Heart right ventricle (tissue), 16 donors: ENCODE measurements at regions not wholly inside any gene's neighbourhood (a gene's known extent, or its start where the extent isn't known, plus 50 kb on each side); places are given as distances from the start of the nearest gene placed in this dataset.

Source experiments
- ATAC-seq, 8 donors: fragments of 200-7000 bp; cut with Tn5 transposase; one replicate each; pipeline ENCODE4 v1.9.1; 2020; ENCODE audit warnings: mild to moderate bottlenecking in 8 of 8, moderate library complexity in 8 of 8, moderate number of reproducible peaks in 1 of 8
- DNase-seq, 2 donors: peaks; one replicate each; pipeline ENCODE4 v3.0.0-alpha.2; 2020
- H3K27ac ChIP-seq, 10 donors: fragments of 200-600 bp; sonication (generic) in 2 of 10; one replicate each; pipeline versions ENCODE4 v1.5.0 to v1.8.0; 2020 to 2022; ENCODE audit warnings: mild to moderate bottlenecking in 3 of 10
- H3K27me3 ChIP-seq, 7 donors: fragments of 200-600 bp; one replicate each; pipeline ENCODE4 v1.8.0; 2021 to 2022; ENCODE audit warnings: mild to moderate bottlenecking in 2 of 7
- H3K36me3 ChIP-seq, 9 donors: fragments of 200-600 bp; sonication (generic) in 1 of 9; one replicate each; pipeline versions ENCODE4 v1.5.0 to v1.8.0; 2020 to 2022; ENCODE audit warnings: mild to moderate bottlenecking in 2 of 9
- H3K4me1 ChIP-seq, 9 donors: fragments of 200-600 bp; sonication (generic) in 1 of 9; one replicate each; pipeline versions ENCODE4 v1.5.0 to v1.8.0; 2020 to 2022; ENCODE audit warnings: mild to moderate bottlenecking in 4 of 9
- H3K4me3 ChIP-seq, 10 donors: fragments of 200-600 bp; sonication (generic) in 2 of 10; one replicate each; pipeline versions ENCODE4 v1.5.0 to v1.8.0; 2020 to 2022; ENCODE audit warnings: mild to moderate bottlenecking in 7 of 10, moderate library complexity in 2 of 10
- H3K9me3 ChIP-seq, 11 donors: fragments of 200-600 bp in 10 of 11; sonication (generic) in 2 of 11; one replicate each; pipeline versions ENCODE4 v1.5.0 to v1.8.0; 2013 to 2022; ENCODE audit warnings: mild to moderate bottlenecking in 2 of 11, control low read depth in 1 of 11, moderate library complexity in 1 of 11
- CTCF ChIP-seq, 9 donors: fragments of 200-600 bp; sonication (generic) in 2 of 9; IDR thresholded peaks; one replicate each; pipeline versions ENCODE4 v1.5.0 to v1.8.0; 2021 to 2022; ENCODE audit warnings: antibody characterized with exemption in 9 of 9, mild to moderate bottlenecking in 5 of 9, moderate library complexity in 1 of 9
- WGBS, 2 donors: extraction: QIAGEN DNeasy Blood & Tissue Kit; methylation state at CpG; one replicate each; pipeline ENCODE4 v1.1.7; 2013; ENCODE audit warnings: inconsistent platforms in 1 of 2; 5-methylcytosine and 5-hydroxymethylcytosine counted together
- intact Hi-C, 10 donors: fragments of 100-400 bp; cut with DNase I; formaldehyde crosslinking; loops; one replicate each; pipeline versions ENCODE4 v1.11.1 to v1.14.2; 2022
- donor health status: Arrhythmogenic right ventricular cardiomyopathy.
- donor health status: ischemic (EF 13 %, LVEDD 7.1; RV severe dilation, severe dysfunction).
- donor health status: healthy with polysubstance abuse.
- donor health status: DM: no; HTN: yes; CAD: no.
- donor health status: DM: no; HTN: no; CAD: no.
- donor health status: ischemic (EF 25% LVEDD 6.9; RV normal size, moderate dysfunction).
- donor health status: ischemic (EF 25% LVEDD 5.7; RV mildly dilated, moderate dysfunction).
- donor health status: healthy.
- donor health status: DM: yes; HTN: yes; CAD: no.
- donor health status: Ischemic cardiomyopathy.
- donor health status: ischemic (EF 35%, LVEDD 5.7; RV mildly dilated, moderate dysfunction).
- donor health status: nonischemic (EF 11% LVEDD 7.7; RV severe dilation, severe dysfunction).
- donor health status: DM: yes; HTN: yes; CAD: no.
- donor health status: PGD.
- donor health status: ischemic (EF 29% LVEDD 5.4; RV normal size, mild dysfunction).
- donor health status: nonischemic (EF 23%, LVEDD 6.1; RV moderate dilation, normal function).

GRCh38 chr18:34651586-34652369, 58.3 kb upstream of the DTNA start:
- TF ChIP-seq CTCF (IDR thresholded peaks at IDR 0.05) = no peak
- Histone ChIP-seq H3K4me1 (peaks cover 0 to 37% (median 26%) of the 10 kb centered on the region in 9 donors), H3K4me3 (no peak overlapping the region), H3K36me3 (no peaks in the 10 kb centered on the region), H3K9me3 (no peaks in the 10 kb centered on the region), H3K27me3 (no peaks in the 10 kb centered on the region), H3K27ac (no peak overlapping the region)
- ATAC-seq (peak in 1 of 8 donors; percentile 38), DNase-seq (no peak)
- intact Hi-C loops = loop anchor here in 1 of 10 donors (10.0 kb wide), 1 partner anchor 57 kb away; no protein-coding TSS in a partner anchor
- WGBS, 2 donors = 73 to 84% methylated on average over 6 of the region's 6 CpGs

GRCh38 chr18:34655131-34655530, 55.0 kb upstream of the DTNA start:
- H3K4me3 ChIP-seq = no peak overlapping the region
- H3K36me3 ChIP-seq = no peaks in the 10 kb centered on the region
- intact Hi-C loops = loop anchor here in 1 of 10 donors (10.0 kb wide), 1 partner anchor 60 kb away; no protein-coding TSS in a partner anchor
- H3K27me3 ChIP-seq = no peaks in the 10 kb centered on the region
- H3K27ac ChIP-seq = no peak overlapping the region
- ATAC-seq (no peak), DNase-seq (no peak)
- no peak for TF ChIP-seq CTCF (IDR thresholded peaks at IDR 0.05)
- peaks cover 2 to 48% (median 26%) of the 10 kb centered on the region in 9 donors for H3K4me1 ChIP-seq
- WGBS, 2 donors = 90 to 99% methylated on average over 2 of the region's 2 CpGs
- no peaks in the 10 kb centered on the region for H3K9me3 ChIP-seq

GRCh38 chr18:34657860-34658500, 52.1 kb upstream of the DTNA start:
- H3K9me3 ChIP-seq = no peaks in the 10 kb centered on the region
- WGBS, 2 donors = 62 to 70% methylated on average over 4 of the region's 4 CpGs
- H3K27ac ChIP-seq = peak overlapping the region in 8 of 10 donors; percentile 7 to 92 (median 86)
- DNase-seq = no peak
- TF ChIP-seq CTCF (IDR thresholded peaks at IDR 0.05) = no peak
- intact Hi-C loops = loop anchor here in 2 of 10 donors (2.0 to 10.0 kb wide), 3 partner anchors 63 to 131 kb away; no protein-coding TSS in a partner anchor
- H3K4me1 ChIP-seq = peaks cover 2 to 55% (median 28%) of the 10 kb centered on the region in 9 donors
- H3K4me3 ChIP-seq = no peak overlapping the region
- no peak for ATAC-seq
- no peaks in the 10 kb centered on the region for H3K27me3 ChIP-seq
- H3K36me3 ChIP-seq = no peaks in the 10 kb centered on the region
